Type B pancreatic cell (in vitro differentiated cells): ENCODE measurements at regions not wholly inside any gene's neighbourhood (a gene's known extent, or its start where the extent isn't known, plus 50 kb on each side); places are given as distances from the start of the nearest gene placed in this dataset.

ENCODE experiments used
- DNase-seq: peaks from one replicate; pipeline ENCODE4 v3.0.0; 2021; ENCODE audit warnings: mixed read lengths; ENCODE audit not compliant: unreplicated experiment; ENCODE audit errors: extremely low spot score
- H3K27ac Mint-ChIP-seq: 2 replicates; pipeline ENCODE4 v1.8.0; 2021; ENCODE audit warnings: mild to moderate bottlenecking, mixed read lengths
- H3K27me3 Mint-ChIP-seq: 2 replicates; pipeline ENCODE4 v1.8.0; 2021; ENCODE audit warnings: mixed read lengths
- H3K36me3 Mint-ChIP-seq: 2 replicates; pipeline ENCODE4 v1.8.0; 2021; ENCODE audit warnings: mixed read lengths
- H3K4me1 Mint-ChIP-seq: one replicate; pipeline ENCODE4 v1.8.0; 2021; ENCODE audit warnings: mixed read lengths; ENCODE audit not compliant: unreplicated experiment
- H3K4me3 Mint-ChIP-seq: 2 replicates; pipeline ENCODE4 v1.8.0; 2021; ENCODE audit warnings: mild to moderate bottlenecking, mixed read lengths
- H3K9me3 Mint-ChIP-seq: 2 replicates; pipeline ENCODE4 v1.8.0; 2021; ENCODE audit warnings: mixed read lengths
- CTCF ChIP-seq: fragments of 200-600 bp; sonication (generic); conservative IDR thresholded peaks from 2 replicates; pipeline ENCODE4 v1.5.0; 2021; ENCODE audit warnings: antibody characterized with exemption, mild to moderate bottlenecking

GRCh38 chr4:81898862-81899504, 427.3 kb upstream of the RASGEF1B start:
- Mint-ChIP-seq H3K27ac (no peak overlapping the region), H3K36me3 (no peaks in the 10 kb centered on the region), H3K27me3 (peaks cover 11% of the 10 kb centered on the region), H3K4me3 (no peak overlapping the region), H3K4me1 (peaks cover 8% of the 10 kb centered on the region), H3K9me3 (no peaks in the 10 kb centered on the region)
- TF ChIP-seq CTCF = no peak
- DNase-seq = no peak

- H3K27me3 Mint-ChIP-seq = peaks cover 26% of the 10 kb centered on the region
- H3K4me1 Mint-ChIP-seq = peaks cover 11% of the 10 kb centered on the region
- H3K36me3 Mint-ChIP-seq = no peaks in the 10 kb centered on the region
- H3K9me3 Mint-ChIP-seq = no peaks in the 10 kb centered on the region
- no peak for TF ChIP-seq CTCF
- H3K27ac Mint-ChIP-seq = no peak overlapping the region
- H3K4me3 Mint-ChIP-seq = no peak overlapping the region
- DNase-seq = no peak
These were observed 425.2 kb upstream of the RASGEF1B start for GRCh38 chr4:81896936-81897335.

- no peak overlapping the region for H3K27ac Mint-ChIP-seq
- peaks cover 42% of the 10 kb centered on the region for H3K27me3 Mint-ChIP-seq
- peaks cover 19% of the 10 kb centered on the region for H3K4me1 Mint-ChIP-seq
- no peaks in the 10 kb centered on the region for H3K36me3 Mint-ChIP-seq
- no peak for TF ChIP-seq CTCF
- H3K9me3 Mint-ChIP-seq = no peaks in the 10 kb centered on the region
- no peak overlapping the region for H3K4me3 Mint-ChIP-seq
- DNase-seq = no peak
These were observed 419.6 kb upstream of the RASGEF1B start for GRCh38 chr4:81891005-81891996.

- no peaks in the 10 kb centered on the region for H3K36me3 Mint-ChIP-seq
- peaks cover 48% of the 10 kb centered on the region for H3K27me3 Mint-ChIP-seq
- peaks cover 5% of the 10 kb centered on the region for H3K9me3 Mint-ChIP-seq
- no peak for DNase-seq
- H3K27ac Mint-ChIP-seq = no peak overlapping the region
- no peak for TF ChIP-seq CTCF
- H3K4me3 Mint-ChIP-seq = no peak overlapping the region
- H3K4me1 Mint-ChIP-seq = peaks cover 27% of the 10 kb centered on the region
These were observed 413.3 kb upstream of the RASGEF1B start for GRCh38 chr4:81884986-81885385.

- Mint-ChIP-seq H3K27me3 (peaks cover 52% of the 10 kb centered on the region), H3K4me3 (no peak overlapping the region), H3K36me3 (no peaks in the 10 kb centered on the region), H3K9me3 (peaks cover 5% of the 10 kb centered on the region), H3K27ac (no peak overlapping the region), H3K4me1 (peaks cover 19% of the 10 kb centered on the region)
- no peak for TF ChIP-seq CTCF
- DNase-seq = no peak
These were observed 412.1 kb upstream of the RASGEF1B start for GRCh38 chr4:81883530-81884450.
